GM06990 (cell line): ENCODE measurements at regions not wholly inside any gene's neighbourhood (a gene's known extent, or its start where the extent isn't known, plus 50 kb on each side); places are given as distances from the start of the nearest gene placed in this dataset.

Experiments used
- DNase-seq: peaks from one replicate; pipeline ENCODE4 v3.0.0-alpha.2; 2011; ENCODE audit not compliant: insufficient read length; ENCODE audit errors: extremely low read depth
- H3K27me3 ChIP-seq: replicated peaks from 2 replicates; pipeline ENCODE4 v1.6.0; 2011; ENCODE audit warnings: low read length; ENCODE audit not compliant: control insufficient read depth, insufficient read depth
- H3K36me3 ChIP-seq: 2 replicates; pipeline ENCODE4 v1.5.1; 2011; ENCODE audit warnings: low read length; ENCODE audit not compliant: control insufficient read depth, insufficient read depth
- H3K4me3 ChIP-seq: replicated peaks from 2 replicates; pipeline ENCODE4 v1.5.1; 2011; ENCODE audit warnings: low read depth, mild to moderate bottlenecking, control low read depth, low read length
- TF ChIP-seq, protein P1 (sequence below): IDR thresholded peaks from 2 replicates; pipeline ENCODE4 v1.5.1; 2011; ENCODE audit warnings: low read length, control low read depth, mild to moderate bottlenecking, inconsistent platforms; ENCODE audit not compliant: insufficient read depth, poor library complexity, severe bottlenecking

DNA sequence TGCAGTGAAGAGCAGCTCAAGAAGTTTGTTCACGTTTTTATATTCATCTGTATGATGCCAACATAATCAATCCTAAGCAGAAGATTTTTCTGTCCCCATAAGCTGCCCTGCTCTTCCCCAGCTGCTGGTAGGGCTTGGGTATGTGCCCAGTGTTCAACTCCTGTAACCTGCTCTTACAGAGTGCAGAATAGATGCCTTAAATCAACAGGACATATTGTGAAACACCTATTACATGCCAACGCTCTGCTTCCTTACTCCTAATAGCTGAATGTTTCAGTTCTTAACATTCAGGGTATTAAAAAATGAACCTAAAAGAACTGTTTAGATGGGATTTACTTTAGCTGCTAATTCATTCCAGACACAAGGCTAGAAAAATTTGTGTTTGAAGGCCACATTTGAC lies 190.9 kb downstream of the HS3ST3A1 start:
- no peaks in the 10 kb centered on the region for H3K27me3 ChIP-seq
- no peaks in the 10 kb centered on the region for H3K36me3 ChIP-seq
- DNase-seq: no peak
- H3K4me3 ChIP-seq: no peak overlapping the region
- TF ChIP-seq, protein P1, sequence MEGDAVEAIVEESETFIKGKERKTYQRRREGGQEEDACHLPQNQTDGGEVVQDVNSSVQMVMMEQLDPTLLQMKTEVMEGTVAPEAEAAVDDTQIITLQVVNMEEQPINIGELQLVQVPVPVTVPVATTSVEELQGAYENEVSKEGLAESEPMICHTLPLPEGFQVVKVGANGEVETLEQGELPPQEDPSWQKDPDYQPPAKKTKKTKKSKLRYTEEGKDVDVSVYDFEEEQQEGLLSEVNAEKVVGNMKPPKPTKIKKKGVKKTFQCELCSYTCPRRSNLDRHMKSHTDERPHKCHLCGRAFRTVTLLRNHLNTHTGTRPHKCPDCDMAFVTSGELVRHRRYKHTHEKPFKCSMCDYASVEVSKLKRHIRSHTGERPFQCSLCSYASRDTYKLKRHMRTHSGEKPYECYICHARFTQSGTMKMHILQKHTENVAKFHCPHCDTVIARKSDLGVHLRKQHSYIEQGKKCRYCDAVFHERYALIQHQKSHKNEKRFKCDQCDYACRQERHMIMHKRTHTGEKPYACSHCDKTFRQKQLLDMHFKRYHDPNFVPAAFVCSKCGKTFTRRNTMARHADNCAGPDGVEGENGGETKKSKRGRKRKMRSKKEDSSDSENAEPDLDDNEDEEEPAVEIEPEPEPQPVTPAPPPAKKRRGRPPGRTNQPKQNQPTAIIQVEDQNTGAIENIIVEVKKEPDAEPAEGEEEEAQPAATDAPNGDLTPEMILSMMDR: no peak

DNA sequence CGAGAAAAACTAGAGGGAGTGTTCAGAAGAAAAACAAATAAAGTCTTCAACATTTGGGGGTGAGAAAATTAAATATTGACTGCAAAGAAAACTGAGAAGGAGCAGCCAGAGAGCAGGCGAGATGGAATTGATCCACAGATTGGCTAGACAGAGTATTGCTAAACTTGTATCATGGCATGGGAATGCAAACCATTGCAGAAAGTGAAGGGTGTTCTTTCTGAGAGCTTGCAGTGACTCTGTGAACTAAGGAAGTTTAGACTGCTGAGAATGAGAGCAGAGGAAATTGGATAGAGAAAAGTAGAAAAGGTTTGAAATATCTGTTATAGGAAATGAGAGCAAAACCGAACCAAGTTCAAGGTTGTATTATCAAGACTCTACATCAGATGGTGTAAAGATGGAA lies 191.5 kb downstream of the HS3ST3A1 start:
- Histone ChIP-seq H3K27me3 (no peaks in the 10 kb centered on the region), H3K36me3 (no peaks in the 10 kb centered on the region), H3K4me3 (no peak overlapping the region)
- TF ChIP-seq, protein P1: no peak
- DNase-seq: no peak

DNA sequence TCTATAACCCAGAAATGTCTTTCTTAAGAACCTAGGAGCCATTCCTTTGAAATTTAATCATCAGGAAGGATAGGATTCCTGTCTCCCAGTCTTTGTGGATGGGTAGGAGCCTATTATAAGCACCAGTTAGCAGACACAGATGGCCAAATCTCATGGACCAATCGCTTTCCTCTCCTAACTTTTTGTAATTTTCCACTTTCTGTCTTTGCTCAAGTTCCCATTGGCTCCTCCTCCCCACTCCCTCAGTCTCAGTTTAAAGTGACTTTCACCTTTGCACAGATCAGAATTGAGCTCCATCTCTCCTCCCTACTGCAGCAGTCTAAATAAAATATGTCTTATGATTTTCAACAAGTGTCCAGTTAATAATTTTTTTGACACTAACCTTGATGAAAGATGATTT lies 192.3 kb downstream of the HS3ST3A1 start:
- H3K27me3 ChIP-seq: no peaks in the 10 kb centered on the region
- TF ChIP-seq, protein P1: no peak
- no peak for DNase-seq
- H3K4me3 ChIP-seq: no peak overlapping the region
- no peaks in the 10 kb centered on the region for H3K36me3 ChIP-seq

- no peak for DNase-seq
- TF ChIP-seq, protein P1: no peak
- no peaks in the 10 kb centered on the region for H3K36me3 ChIP-seq
- no peaks in the 10 kb centered on the region for H3K27me3 ChIP-seq
- no peak overlapping the region for H3K4me3 ChIP-seq
Measured at GRCh38 chr17:13407381-13407780, 194.3 kb downstream of the HS3ST3A1 start.

GRCh38 chr17:13405807-13406206 lies 195.9 kb downstream of the HS3ST3A1 start:
- H3K4me3 ChIP-seq: no peak overlapping the region
- no peak for DNase-seq
- no peaks in the 10 kb centered on the region for H3K36me3 ChIP-seq
- H3K27me3 ChIP-seq: no peaks in the 10 kb centered on the region
- TF ChIP-seq, protein P1: no peak

- H3K27me3 ChIP-seq: no peaks in the 10 kb centered on the region
- no peak for DNase-seq
- no peaks in the 10 kb centered on the region for H3K36me3 ChIP-seq
- TF ChIP-seq, protein P1: no peak
- no peak overlapping the region for H3K4me3 ChIP-seq
Measured at GRCh38 chr17:13405080-13405479, 196.6 kb downstream of the HS3ST3A1 start.
